ENCODE measurements at regions not wholly inside any gene's neighbourhood (a gene's known extent, or its start where the extent isn't known, plus 50 kb on each side); places are given as distances from the start of the nearest gene placed in this dataset.

DNA sequence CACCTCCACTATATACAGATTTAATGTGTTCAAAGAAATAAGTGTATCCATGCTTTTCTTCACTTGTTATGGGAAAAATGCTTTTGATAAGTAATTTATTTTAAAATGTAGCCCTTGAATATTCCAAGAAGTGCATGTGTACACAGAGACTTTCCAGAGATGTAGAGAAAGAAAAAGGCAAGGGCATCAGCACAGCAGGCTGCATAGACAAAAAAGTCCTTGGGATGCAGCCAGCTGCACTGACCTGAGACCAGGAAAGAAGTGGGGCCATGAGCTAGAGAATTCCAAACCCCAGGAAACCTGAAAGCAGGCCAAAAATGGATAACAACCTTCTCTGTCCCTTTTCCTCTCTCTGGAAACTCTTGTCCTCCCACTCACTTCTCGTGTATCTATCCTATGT, 51.6 kb upstream of the PRDM8 start:
- DNase-seq, result no peak

DNA sequence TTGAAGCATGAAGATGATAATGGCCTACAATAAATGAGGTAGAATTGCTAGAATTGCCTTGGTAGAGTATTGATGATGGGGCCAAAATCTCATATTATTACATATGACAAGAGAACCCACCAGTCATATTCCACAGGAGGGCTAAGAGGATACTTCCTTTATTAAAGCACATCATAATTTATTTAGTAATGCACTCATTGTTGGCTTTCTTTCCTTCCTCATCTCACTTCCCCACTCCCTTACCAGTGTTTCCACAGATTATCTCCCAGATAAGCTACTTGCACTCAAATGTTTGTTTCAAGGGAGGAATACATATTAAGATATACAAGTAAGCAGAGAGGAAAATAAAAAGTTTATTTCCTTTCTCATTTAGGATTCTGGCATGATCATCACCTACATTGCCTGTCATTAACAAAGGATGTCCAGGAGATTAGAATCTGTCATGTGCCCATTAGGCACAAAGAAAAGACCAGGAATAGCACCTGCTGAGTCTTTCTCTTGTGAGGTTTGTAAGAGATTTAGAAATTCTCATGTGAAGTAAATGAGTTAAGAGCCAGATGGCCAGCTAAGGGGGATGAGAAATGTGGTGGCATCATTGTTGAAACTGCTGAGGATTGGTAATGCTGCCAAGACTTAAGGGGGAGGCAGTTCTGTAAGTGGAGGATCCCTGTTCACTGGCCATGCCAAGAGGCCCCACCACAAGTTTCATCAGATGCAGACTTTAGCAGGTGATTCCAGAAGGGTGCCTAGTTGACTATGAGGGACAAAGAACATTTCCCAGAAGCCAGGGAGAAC, 52.4 kb upstream of the PRDM8 start:
- no peak for DNase-seq

- no peak for DNase-seq
Measured at GRCh38 chr4:80143307-80143679, 54.0 kb upstream of the PRDM8 start.

- DNase-seq, result peak; percentile 13
Measured at GRCh38 chr4:80142394-80143306, 54.7 kb upstream of the PRDM8 start.

DNA sequence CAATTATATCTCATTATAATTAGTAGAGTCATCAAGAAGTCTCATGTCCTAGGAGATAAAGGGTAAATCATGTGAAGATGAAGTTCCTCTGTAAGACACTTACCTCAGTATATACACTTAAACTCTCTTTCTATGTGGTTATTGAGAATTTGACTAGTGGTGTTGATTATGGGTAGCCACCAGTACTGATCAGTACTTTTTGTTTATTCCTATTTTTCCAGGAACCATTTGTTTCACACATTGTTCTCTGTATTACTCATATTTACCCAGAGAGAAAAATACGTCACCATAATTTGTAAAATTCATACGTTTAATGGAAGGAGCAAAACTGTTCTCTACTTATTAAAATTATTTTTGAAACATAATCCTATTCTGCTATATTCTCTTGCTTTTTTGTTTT, 55.8 kb upstream of the PRDM8 start:
- no peak for DNase-seq

DNA sequence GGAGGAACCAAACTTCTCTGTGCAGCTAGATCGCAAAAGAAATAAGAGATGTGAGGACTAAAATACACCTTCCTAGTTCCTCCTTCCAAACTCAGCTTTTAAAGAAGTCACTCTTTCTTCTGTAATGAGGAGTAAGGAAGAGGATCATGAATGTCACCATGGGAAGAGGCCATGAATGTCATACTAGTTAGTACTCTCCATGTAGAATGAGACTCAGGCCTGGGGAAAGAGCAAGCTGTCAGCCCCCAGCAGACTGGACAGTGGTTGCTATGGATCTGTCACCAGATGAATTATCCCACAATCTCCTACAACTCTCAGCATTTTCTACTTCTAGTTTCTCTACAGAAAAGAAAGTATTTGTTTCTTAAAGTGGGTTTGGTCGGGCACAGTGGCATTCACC, 57.1 kb upstream of the PRDM8 start:
- no peak for DNase-seq

DNA sequence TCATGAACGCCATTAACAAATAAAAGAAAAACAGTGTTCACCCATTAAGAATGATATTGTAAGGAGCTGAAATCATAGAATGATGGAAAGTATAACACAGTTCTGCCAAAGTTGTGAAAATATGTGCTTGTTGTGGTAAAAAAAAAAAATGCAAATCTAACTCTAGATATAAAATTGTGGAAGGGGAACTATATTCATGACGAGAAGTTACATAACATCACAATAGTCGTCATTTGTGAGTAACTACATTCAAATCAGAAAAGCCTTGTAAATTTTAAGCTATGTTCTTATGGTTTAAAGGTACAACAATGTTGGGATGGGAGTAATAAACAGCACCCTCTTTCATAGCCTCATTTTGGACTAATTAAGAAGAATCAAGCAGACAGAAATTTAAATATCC, 57.6 kb upstream of the PRDM8 start:
- no peak for DNase-seq

DNA sequence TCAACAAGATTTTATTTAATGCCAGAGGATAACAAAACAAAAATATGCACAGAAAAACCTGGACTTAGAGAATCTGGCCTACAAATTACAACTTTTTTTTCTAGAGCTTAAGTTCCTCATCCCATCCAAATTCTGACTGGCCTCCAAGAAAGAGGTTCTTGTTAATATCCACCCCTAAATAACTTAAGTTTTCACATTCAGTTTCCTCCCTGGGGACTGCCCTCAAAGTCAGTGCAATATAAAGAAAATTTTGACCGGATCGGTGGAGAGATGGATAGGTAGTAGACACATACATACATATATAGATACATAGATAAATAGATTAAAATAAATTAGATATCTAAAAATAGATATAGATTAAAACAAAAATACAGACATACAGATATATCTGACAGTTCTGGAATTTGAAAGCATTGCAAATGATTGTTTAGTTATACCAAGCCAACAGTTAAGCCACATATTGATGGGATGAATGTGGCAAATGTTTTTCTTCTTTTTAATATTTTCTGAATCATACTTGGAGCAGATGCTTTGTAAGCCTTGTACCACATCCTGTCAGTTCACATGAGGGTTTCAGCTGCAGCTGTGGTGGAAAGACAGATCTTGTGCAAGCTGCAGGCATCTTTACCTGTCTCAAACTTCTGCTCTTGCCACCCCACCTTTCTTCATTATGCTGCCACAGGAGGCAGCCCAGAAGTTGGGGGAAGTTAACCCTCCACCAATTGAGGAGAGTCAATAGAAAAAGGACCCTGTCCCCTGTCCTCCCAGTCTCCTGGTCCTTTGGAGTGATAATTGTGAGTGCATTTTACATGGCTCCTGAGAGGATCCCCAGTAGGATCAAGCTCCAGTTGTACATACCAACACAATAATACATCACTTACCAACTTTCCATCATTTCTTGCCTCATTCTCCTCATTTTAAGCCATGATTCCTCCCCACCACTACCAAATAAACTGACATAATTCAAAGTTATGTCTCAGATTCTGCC, 58.5 kb upstream of the PRDM8 start:
- peak; percentile 70 for DNase-seq

- DNase-seq, result no peak
Measured at GRCh38 chr4:80137631-80138030, 59.7 kb upstream of the PRDM8 start.

- no peak for DNase-seq
Measured at GRCh38 chr4:80136270-80136669, 61.0 kb upstream of the PRDM8 start.

- DNase-seq, result no peak
Measured at GRCh38 chr4:80135702-80136058, 61.6 kb upstream of the PRDM8 start.

GRCh38 chr4:80134936-80135701, 62.1 kb upstream of the ANTXR2 start:
- DNase-seq, result no peak

DNA sequence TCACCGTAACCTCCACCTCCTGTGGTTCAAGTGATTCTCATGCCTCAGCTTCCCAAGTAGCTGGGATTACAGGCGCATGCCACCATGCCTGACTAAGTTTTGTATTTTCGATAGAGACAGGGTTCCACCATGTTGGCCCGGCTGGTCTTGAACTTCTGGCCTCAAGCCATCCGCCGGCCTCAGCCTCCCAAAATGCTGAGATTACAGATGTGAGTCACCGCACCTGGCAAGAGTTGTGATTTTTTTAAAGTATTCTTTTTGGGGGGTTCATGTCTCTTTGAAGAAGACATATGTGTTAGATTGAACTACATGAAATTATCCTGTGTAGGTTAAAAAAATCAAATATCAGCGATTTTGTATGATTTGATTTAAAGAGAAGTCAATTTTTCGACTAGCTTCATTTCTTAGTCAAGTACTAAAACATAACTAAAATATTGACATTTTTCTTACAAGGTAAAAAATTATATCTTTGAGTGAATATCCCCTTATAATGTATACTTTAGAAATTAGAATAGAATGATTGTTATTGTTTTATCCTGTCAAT, 60.3 kb upstream of the ANTXR2 start:
- no peak for DNase-seq

DNA sequence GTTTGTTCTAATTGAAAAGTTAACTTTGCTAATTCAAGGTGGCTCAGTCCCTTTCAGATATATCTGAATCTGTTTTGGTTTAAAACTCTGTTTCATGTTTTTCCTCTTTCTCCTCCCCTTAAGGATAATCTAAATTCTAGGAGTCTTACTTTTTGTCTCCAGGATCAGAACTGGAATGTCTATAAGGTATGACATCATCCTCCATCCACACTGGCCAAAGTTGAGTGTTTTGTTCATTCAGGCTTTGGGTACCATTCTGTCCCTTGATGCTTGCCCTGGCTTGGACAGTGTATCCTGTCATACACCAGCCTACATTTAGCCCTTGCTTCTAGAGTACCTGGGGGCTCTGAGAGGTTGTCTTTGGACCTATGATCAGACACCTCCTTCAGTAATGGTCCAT, 56.8 kb upstream of the ANTXR2 start:
- DNase-seq, result no peak

DNA sequence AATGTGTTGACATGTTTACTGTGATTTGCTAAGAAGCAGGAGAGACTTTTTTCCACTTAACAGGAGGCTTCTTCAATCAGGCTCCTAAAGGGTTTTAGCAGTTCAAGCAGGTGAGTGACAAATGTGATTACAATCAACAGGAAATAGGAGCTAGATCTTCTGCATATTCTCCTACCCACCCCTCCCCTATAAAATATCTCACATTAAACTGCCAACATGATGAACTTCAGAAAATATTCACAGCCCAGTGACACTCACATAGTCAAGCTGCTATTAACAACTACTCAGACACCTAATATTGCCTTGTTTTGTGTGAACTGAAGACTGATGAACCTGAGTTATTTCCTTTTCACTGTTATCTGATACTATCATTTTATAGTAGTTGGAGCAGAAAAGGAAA, 55.9 kb upstream of the ANTXR2 start:
- DNase-seq, result no peak

- DNase-seq, result no peak
Measured at GRCh38 chr4:80127870-80128419, 54.9 kb upstream of the ANTXR2 start.

DNA sequence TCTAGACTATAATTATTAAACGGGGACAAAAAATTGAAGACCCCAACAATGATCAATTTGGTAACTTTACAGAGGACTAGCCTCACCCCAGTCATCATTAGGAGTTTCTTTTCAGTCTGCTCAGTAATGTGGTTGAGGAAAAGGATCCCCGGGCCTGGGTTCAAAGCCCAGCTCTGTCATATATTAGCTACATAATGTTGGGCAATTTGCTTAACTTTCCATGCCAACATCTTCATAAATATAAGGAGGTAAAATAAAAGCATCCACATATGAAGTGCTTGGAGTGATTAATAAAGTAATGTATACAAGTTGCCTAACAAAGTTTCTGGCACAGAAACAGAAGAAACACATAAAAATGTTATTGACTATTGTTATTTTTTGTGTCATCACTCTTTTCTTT, 53.4 kb upstream of the ANTXR2 start:
- DNase-seq, result no peak

GRCh38 chr4:80125252-80126177, 52.5 kb upstream of the ANTXR2 start:
- peak; percentile 52 for DNase-seq

DNA sequence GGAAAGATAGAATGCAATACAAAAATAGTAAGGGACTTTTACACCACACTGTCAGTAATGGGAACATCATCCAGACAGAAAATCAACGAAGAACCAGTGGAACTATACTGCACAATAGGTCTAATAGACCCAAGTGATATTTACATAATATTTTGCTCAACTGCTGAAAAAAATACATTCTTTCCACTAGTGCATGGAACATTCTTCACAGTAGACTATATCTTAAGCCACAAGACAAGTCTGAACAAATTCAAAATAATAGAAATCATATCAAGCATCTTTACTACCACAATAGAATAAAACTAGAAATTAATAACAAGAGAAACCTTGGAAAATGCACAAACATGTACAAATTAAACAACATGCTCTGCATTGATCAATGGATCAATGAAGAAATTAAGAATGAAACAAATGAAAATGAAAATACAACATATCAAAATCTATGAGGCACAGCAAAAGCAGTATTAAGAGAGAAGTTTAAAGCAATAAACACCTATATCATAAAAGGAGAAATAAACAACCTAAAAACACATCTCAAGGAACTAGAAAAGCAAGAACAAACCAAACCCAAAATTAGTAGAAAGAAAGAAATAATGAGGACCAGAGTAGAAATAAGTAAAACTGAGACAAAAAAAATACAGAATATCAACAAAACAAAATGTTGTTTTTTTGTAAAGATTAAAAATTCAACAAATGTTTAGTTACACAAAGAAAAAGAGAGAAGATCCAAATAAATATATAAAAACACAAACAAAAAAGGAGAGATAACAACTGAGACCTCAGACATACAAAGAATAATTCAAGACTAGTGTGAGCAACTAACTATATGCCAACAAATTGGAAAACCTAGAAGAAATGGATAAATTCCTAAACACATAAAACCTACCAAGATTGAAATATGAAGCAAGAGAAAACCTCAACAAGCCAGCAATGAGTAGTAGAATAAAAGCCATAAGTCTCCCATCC, 51.5 kb upstream of the ANTXR2 start:
- DNase-seq, result no peak

Measured in EL (cell line).